ENCODE measurements at regions not wholly inside any gene's neighbourhood (a gene's known extent, or its start where the extent isn't known, plus 50 kb on each side); places are given as distances from the start of the nearest gene placed in this dataset.

DNA sequence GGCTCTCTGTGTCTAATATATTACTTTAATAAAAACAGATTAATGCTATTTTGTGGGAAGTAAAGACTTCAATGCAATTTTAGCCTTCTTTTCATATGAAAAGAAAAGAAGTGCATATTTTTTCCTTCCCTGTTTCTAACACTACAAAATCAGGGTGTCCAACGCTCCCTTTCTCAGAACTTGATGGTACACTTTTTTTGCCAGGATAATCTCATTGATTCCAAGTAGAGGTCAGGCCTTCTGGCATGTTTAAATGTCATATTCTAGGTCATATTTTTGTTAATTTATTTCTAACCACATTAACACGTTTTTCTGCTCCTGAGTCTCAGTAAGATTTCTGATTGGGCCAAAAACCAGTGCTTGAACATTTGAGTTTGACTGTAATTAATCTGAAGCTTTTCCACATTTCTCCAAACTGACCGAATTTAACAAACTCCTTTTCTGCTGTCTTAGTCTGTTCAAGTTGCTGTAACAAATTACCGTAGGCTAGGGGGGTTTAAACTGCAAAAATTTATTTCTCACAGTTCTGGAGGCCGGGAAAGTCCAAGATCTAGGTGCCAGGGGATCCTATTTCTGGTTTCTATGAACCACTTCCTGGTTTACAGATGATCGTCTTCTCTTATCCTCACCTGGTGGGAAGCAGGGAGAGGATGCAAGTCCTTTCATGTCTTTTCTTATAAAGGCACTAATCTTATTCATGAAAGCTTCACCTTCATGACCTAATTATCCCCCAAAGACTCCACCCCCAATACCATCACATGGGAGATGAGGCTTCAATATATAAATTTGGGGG is 63.2 kb upstream of the ELL2 start:
- TF ChIP-seq, protein P1, sequence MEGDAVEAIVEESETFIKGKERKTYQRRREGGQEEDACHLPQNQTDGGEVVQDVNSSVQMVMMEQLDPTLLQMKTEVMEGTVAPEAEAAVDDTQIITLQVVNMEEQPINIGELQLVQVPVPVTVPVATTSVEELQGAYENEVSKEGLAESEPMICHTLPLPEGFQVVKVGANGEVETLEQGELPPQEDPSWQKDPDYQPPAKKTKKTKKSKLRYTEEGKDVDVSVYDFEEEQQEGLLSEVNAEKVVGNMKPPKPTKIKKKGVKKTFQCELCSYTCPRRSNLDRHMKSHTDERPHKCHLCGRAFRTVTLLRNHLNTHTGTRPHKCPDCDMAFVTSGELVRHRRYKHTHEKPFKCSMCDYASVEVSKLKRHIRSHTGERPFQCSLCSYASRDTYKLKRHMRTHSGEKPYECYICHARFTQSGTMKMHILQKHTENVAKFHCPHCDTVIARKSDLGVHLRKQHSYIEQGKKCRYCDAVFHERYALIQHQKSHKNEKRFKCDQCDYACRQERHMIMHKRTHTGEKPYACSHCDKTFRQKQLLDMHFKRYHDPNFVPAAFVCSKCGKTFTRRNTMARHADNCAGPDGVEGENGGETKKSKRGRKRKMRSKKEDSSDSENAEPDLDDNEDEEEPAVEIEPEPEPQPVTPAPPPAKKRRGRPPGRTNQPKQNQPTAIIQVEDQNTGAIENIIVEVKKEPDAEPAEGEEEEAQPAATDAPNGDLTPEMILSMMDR (conservative IDR thresholded peaks at IDR 0.05), result no peak
- TF ChIP-seq ZFX (IDR thresholded peaks at IDR 0.05), result no peak

Data from C4-2B (cell line).